ENCODE measurements at regions not wholly inside any gene's neighbourhood (a gene's known extent, or its start where the extent isn't known, plus 50 kb on each side); places are given as distances from the start of the nearest gene placed in this dataset.

DNA sequence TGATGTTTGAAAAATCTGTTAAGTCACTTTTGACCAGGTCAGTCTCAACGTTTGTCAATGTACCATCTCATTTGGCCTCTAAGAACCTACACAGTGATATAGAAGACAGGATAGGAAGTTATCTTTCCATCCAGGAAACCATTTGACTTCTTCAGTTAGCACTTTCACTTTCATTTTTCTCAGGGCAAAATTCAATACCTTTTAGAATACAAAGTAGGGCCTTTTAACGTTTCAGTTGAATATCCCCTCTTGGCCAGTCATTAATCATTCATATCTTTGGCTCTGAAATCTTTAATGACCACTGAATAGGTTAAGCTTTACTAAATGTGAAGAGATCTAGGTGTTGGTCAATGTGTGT is 101.1 kb upstream of the GNAQ start:
- no peaks in the 10 kb centered on the region for H3K36me3 ChIP-seq (ENCODE audit: insufficient read depth, low read length)
- CTCF ChIA-PET (ENCODE audit: unreplicated experiment) = no interaction called here
- H3K9me2 ChIP-seq (ENCODE audit: insufficient read depth, low read length) = no peaks in the 10 kb centered on the region
- H3K4me3 ChIP-seq (ENCODE audit: low read depth, low read length, poor library complexity, severe bottlenecking) = peak overlapping the region; percentile 38
- H2AFZ ChIP-seq (ENCODE audit: low read length) = peak overlapping the region; percentile 98
- H3K79me2 ChIP-seq (ENCODE audit: insufficient read depth, low read depth, low read length) = no peaks in the 10 kb centered on the region
- DNase-seq (ENCODE audit: low spot score) = peak; percentile 43
- peaks cover 19% of the 10 kb centered on the region for H3K4me1 ChIP-seq (ENCODE audit: insufficient read depth, low read length, poor library complexity, severe bottlenecking)
- H3K4me2 ChIP-seq (ENCODE audit: low read length) = peak overlapping the region; percentile 66
- no peaks in the 10 kb centered on the region for H3K9me3 ChIP-seq (ENCODE audit: low read length)
- no peak overlapping the region for H3K27ac ChIP-seq (ENCODE audit: low read depth, low read length, poor library complexity, severe bottlenecking)
- BruUV-seq (replicated peaks) = no TSS peak
- intact Hi-C loops (cut with micrococcal nuclease; ENCODE audit: unreplicated experiment) = loop anchor here (2.0 to 10.0 kb wide), 4 partner anchors 65 to 958 kb away; partner anchors contain the start of genes CEP78 and VPS13A
- no peaks in the 10 kb centered on the region for H4K20me1 ChIP-seq (ENCODE audit: insufficient read depth, low read length)
- TF ChIP-seq, protein P1, sequence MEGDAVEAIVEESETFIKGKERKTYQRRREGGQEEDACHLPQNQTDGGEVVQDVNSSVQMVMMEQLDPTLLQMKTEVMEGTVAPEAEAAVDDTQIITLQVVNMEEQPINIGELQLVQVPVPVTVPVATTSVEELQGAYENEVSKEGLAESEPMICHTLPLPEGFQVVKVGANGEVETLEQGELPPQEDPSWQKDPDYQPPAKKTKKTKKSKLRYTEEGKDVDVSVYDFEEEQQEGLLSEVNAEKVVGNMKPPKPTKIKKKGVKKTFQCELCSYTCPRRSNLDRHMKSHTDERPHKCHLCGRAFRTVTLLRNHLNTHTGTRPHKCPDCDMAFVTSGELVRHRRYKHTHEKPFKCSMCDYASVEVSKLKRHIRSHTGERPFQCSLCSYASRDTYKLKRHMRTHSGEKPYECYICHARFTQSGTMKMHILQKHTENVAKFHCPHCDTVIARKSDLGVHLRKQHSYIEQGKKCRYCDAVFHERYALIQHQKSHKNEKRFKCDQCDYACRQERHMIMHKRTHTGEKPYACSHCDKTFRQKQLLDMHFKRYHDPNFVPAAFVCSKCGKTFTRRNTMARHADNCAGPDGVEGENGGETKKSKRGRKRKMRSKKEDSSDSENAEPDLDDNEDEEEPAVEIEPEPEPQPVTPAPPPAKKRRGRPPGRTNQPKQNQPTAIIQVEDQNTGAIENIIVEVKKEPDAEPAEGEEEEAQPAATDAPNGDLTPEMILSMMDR (conservative IDR thresholded peaks at IDR 0.05; ENCODE audit: low read length) = no peak
- TF ChIP-seq EZH2phosphoT487 (IDR thresholded peaks at IDR 0.05; ENCODE audit: borderline replicate concordance, low read depth, low read length) = no peak
- POLR2A ChIA-PET = interaction anchor here (1.2 to 1.5 kb wide), 2 partner anchors 15 to 17 kb away, joined by 5 read pairs; no protein-coding TSS in a partner anchor

GRCh38 chr9:78131969-78132700 is 100.5 kb upstream of the GNAQ start:
- Histone ChIP-seq H3K4me1 (ENCODE audit: insufficient read depth, low read length, poor library complexity, severe bottlenecking) (peaks cover 19% of the 10 kb centered on the region), H3K79me2 (ENCODE audit: insufficient read depth, low read depth, low read length) (no peaks in the 10 kb centered on the region), H3K36me3 (ENCODE audit: insufficient read depth, low read length) (no peaks in the 10 kb centered on the region), H3K9me3 (ENCODE audit: low read length) (no peaks in the 10 kb centered on the region), H4K20me1 (ENCODE audit: insufficient read depth, low read length) (no peaks in the 10 kb centered on the region), H3K9me2 (ENCODE audit: insufficient read depth, low read length) (no peaks in the 10 kb centered on the region), H3K27ac (ENCODE audit: low read depth, low read length, poor library complexity, severe bottlenecking) (no peak overlapping the region), H3K4me3 (ENCODE audit: low read depth, low read length, poor library complexity, severe bottlenecking) (peak overlapping the region; percentile 38), H2AFZ (ENCODE audit: low read length) (peak overlapping the region; percentile 98), H3K4me2 (ENCODE audit: low read length) (peak overlapping the region; percentile 66)
- intact Hi-C loops (cut with micrococcal nuclease; ENCODE audit: unreplicated experiment) = loop anchor here (2.0 to 10.0 kb wide), 4 partner anchors 65 to 957 kb away; partner anchors contain the start of genes CEP78 and VPS13A
- ChIA-PET POLR2A (interaction anchor here (0.5 to 1.5 kb wide), 6 partner anchors 9 to 132 kb away, joined by 3 to 5 read pairs (median 4); no protein-coding TSS in a partner anchor), CTCF (ENCODE audit: unreplicated experiment) (interaction anchor here (0.7 kb wide), 1 partner anchor 362 kb away, joined by 4 read pairs; no protein-coding TSS in a partner anchor)
- no peak for DNase-seq (ENCODE audit: low spot score)
- no peak for TF ChIP-seq EZH2phosphoT487 (IDR thresholded peaks at IDR 0.05; ENCODE audit: borderline replicate concordance, low read depth, low read length)
- TF ChIP-seq, protein P1 (conservative IDR thresholded peaks at IDR 0.05; ENCODE audit: low read length) = no peak
- BruUV-seq (replicated peaks) = no TSS peak

- Histone ChIP-seq H3K4me2 (ENCODE audit: low read length) (no peak overlapping the region), H3K4me1 (ENCODE audit: insufficient read depth, low read length, poor library complexity, severe bottlenecking) (peaks cover 19% of the 10 kb centered on the region), H3K9me2 (ENCODE audit: insufficient read depth, low read length) (no peaks in the 10 kb centered on the region), H3K27ac (ENCODE audit: low read depth, low read length, poor library complexity, severe bottlenecking) (no peak overlapping the region), H3K36me3 (ENCODE audit: insufficient read depth, low read length) (no peaks in the 10 kb centered on the region), H3K79me2 (ENCODE audit: insufficient read depth, low read depth, low read length) (no peaks in the 10 kb centered on the region), H2AFZ (ENCODE audit: low read length) (peak overlapping the region; percentile 13; the same call in 1 of the 2 replicates), H3K9me3 (ENCODE audit: low read length) (no peaks in the 10 kb centered on the region), H4K20me1 (ENCODE audit: insufficient read depth, low read length) (no peaks in the 10 kb centered on the region), H3K4me3 (ENCODE audit: low read depth, low read length, poor library complexity, severe bottlenecking) (no peak overlapping the region)
- ChIA-PET CTCF (ENCODE audit: unreplicated experiment) (interaction anchor here (0.7 to 1.0 kb wide), 2 partner anchors 15 to 18 kb away, joined by 4 to 5 read pairs; no protein-coding TSS in a partner anchor), POLR2A (interaction anchor here (1.5 kb wide), 2 partner anchors 69 to 80 kb away, joined by 3 to 4 read pairs; no protein-coding TSS in a partner anchor)
- no peak for TF ChIP-seq EZH2phosphoT487 (IDR thresholded peaks at IDR 0.05; ENCODE audit: borderline replicate concordance, low read depth, low read length)
- TF ChIP-seq, protein P1 (conservative IDR thresholded peaks at IDR 0.05; ENCODE audit: low read length) = no peak
- no peak for DNase-seq (ENCODE audit: low spot score)
- no TSS peak for BruUV-seq (replicated peaks)
- intact Hi-C loops (cut with micrococcal nuclease; ENCODE audit: unreplicated experiment) = loop anchor here (5.0 to 10.0 kb wide), 3 partner anchors 66 to 956 kb away; partner anchors contain the start of genes CEP78 and VPS13A
Observed at GRCh38 chr9:78130853-78131252, 99.2 kb upstream of the GNAQ start.

Data from OCI-LY7 (cell line).